Panc1 (cell line): ENCODE measurements at regions not wholly inside any gene's neighbourhood (a gene's known extent, or its start where the extent isn't known, plus 50 kb on each side); places are given as distances from the start of the nearest gene placed in this dataset.

Source experiments
- CTCF ChIP-seq: fragments of 450-650 bp; IDR thresholded peaks from 2 replicates; pipeline ENCODE4 v1.5.1; 2017; ENCODE audit warnings: mild to moderate bottlenecking
- POLR2AphosphoS5 ChIP-seq: IDR thresholded peaks from 2 replicates; pipeline ENCODE4 v1.6.1; 2012; ENCODE audit warnings: mild to moderate bottlenecking, low read depth, low read length, moderate library complexity

- no peak for TF ChIP-seq CTCF
- no peak for TF ChIP-seq POLR2AphosphoS5
These were observed 261.5 kb downstream of the SUDS3 start for GRCh38 chr12:118637767-118638370.
